NCI-H748 (cell line): ENCODE measurements at regions not wholly inside any gene's neighbourhood (a gene's known extent, or its start where the extent isn't known, plus 50 kb on each side); places are given as distances from the start of the nearest gene placed in this dataset.

ENCODE experiments used
- DNase-seq: peaks from one replicate; lab custom pipeline; 2025; ENCODE audit not compliant: unreplicated experiment; lab: John Stamatoyannopoulos, UW

GRCh38 chr4:22897520-22898108 lies 204.9 kb downstream of the GBA3 start:
- peak; percentile 21 for DNase-seq

DNA sequence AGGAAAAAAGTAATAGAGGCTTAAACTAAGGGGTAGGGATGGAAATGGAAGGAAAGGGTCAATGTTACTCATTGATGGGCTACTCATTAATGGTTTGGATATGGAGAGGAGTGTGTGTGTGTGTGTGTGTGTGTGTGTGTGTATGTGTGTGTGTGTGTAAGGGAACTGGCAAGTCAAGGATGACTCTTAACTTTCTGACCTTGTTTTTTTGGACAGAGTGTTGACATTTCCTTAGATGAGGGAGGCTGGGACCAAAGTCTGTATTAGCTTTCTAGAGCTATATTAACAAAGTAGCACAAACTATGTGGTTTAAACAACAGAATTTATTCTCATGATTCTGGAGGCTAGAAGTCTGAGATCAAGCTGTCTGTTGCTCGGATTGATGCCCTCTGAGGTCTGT lies 202.7 kb downstream of the GBA3 start:
- DNase-seq, result no peak

DNA sequence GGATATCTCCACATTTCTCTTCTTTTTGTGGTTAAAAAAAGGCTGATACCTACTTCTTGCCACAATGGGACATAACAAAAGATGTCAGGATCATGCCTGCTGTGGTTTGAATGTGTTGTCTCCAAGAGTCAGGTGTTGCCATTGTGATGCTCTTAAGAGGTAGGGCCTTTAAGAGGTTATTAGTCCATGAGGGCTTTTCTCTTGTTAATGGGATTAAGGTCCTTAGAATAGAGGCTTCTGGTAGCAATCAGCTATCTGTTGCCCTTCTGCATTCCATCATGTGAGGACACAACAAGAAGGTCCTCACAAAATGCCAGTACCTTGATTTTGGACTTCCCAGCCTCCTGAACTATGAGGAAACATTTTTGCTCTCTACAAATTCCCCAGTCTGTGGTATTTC lies 191.4 kb downstream of the GBA3 start:
- no peak for DNase-seq

DNA sequence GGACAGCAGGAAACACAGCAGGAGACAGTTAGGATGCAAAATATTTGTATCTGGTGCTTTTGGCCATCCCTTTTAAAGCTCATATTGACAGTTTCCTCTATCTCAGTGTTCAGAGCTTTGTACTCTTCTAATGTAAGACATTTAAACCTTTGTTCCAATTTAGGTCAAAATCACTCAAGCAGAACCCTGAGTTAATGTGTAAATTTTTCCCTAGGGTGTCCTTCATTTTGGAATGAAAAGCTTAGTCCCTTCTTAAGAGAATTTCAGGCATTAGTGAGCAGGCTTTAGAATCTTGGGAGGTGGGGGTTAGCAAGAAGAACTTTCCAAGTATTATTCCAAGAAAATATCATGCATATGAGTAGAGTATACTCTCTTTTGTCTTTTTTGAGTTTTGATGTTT lies 188.7 kb downstream of the GBA3 start:
- no peak for DNase-seq

- DNase-seq, result peak; percentile 61
Observed at GRCh38 chr4:22877486-22878052, 184.8 kb downstream of the GBA3 start.

DNA sequence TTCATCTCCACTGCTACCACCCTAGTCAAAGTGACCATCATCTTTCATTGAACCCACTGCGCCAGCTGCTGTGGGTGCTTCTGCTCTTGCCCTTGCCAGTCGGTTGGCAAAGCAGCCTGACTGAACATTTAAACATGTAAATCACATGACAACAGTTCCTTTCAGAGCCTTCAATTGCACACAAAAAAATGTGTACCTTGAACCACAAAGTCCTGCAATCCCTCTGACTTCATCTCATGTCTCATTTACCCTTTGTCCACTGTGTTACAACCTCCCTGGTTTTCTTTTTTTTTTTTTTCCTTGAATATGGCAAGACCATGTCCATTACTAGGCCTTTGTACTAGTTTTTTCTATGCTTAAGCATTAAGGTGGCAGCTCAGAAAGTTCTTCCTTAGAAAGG lies 183.5 kb downstream of the GBA3 start:
- DNase-seq, result no peak

DNA sequence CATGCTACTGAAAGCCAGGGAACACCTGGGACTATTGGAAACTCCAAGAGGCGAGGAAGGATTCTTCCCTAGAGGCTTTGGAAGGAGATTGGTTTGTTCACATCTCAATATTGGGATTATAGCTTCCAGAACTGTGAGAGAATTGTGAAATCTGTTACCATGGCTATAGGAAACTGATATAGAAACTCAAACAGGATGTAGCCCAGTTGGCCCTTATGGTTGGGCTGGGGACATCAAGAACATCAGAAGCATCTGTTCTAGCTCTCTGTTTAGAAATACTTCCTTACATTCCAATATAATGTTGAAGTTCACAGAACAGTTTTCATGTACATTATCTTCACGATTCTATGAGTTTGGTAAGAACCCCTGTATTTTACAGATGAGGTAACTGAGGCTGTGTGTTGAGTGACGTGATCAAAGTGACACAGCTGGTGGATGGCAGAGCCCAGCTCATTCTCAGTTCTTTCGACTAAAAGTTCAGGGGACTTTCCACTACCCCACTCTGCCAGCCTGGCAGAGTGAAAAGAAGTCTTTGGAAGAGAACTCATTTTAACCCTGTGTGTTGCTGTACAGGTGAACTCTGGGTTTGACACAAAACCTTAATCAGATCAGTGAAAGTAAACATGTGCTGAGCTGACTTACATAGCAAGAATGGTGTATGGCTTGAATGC lies 183.0 kb downstream of the GBA3 start:
- no peak for DNase-seq

DNA sequence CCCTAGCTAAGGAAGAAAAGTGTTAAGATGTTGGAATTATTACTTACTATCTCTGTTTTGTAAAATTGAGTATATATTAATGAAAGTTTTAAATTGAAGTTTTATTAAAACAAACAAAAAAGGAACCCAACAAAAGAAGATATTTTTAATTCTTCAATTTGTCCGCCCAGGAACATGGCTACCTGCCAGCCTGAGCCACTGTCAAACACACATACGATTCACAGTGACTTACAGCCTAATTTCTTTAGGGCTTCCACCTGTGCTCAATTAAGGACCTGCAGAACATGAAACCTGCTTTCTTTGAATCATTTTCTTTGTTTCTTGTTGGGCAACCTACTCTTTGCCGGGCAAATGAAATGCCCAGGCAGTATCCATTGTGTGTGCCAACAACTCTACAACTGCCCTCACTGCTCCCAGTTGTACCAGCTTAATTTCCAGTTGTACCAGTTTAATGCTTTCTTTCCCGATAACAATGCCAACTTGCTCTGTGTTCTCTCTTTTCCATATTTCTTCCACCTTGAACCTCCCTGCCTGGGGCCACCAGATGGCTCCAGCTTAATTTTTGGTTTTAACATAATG lies 181.7 kb downstream of the GBA3 start:
- no peak for DNase-seq

- DNase-seq, result no peak
Observed at GRCh38 chr4:22873899-22874298, 181.2 kb downstream of the GBA3 start.

DNA sequence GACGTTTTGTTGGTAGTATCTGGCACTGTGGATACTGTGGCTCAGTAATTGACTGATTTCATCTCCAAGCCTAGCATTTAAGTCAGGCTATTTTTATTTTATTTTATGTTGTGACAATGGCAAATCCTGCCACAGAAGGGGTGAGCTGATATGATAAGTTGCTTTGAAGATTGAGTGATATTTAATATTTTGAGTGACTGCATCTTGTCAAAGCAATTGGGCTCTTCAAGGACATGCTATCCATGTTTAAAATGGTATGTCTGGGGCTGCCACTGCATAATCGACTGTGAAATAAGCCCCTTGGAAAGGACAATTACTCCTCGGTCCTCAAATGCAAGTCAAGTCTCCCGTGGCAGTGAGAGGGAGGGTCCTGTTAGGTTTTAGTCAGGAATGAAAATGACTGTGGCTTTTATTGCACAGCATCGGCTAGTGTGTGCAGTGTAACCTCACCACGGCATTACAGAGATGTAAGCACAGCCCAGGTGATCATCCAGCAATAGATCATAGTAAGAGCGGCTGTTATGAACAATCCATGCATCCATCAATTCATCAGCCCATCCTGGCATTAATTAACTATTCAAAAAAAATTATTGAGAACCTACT lies 178.2 kb downstream of the GBA3 start:
- no peak for DNase-seq

GRCh38 chr4:22869235-22869634 lies 176.5 kb downstream of the GBA3 start:
- DNase-seq, result peak; percentile 2
